Gastroesophageal sphincter (tissue), 4 donors: ENCODE measurements at regions not wholly inside any gene's neighbourhood (a gene's known extent, or its start where the extent isn't known, plus 50 kb on each side); places are given as distances from the start of the nearest gene placed in this dataset.

ENCODE experiments used
- ATAC-seq: fragments of 150-250 bp; one replicate; pipeline ENCODE4 v1.9.1; 2016; ENCODE audit warnings: mild to moderate bottlenecking, moderate library complexity
- H3K27ac ChIP-seq, 4 donors: fragments of 200-600 bp; sonication (generic) in 3 of 4; 1 replicate in 3 of 4; 2 replicates in 1 of 4; pipeline ENCODE4 v1.5.1; 2016 to 2019
- H3K27me3 ChIP-seq: fragments of 200-600 bp; sonication (generic); one replicate; pipeline ENCODE4 v1.5.1; 2019
- H3K36me3 ChIP-seq, 2 donors: fragments of 200-600 bp; sonication (generic); one replicate each; pipeline ENCODE4 v1.5.1; 2019; ENCODE audit warnings: control low read depth in 1 of 2
- H3K4me1 ChIP-seq, 3 donors: fragments of 200-600 bp; sonication (generic); 1 replicate in 2 of 3; 2 replicates in 1 of 3; pipeline ENCODE4 v1.5.1; 2016 to 2019; ENCODE audit warnings: control low read depth in 2 of 3
- H3K4me3 ChIP-seq, 2 donors: fragments of 200-600 bp; sonication (generic); one replicate each; pipeline ENCODE4 v1.5.1; 2019; ENCODE audit warnings: mild to moderate bottlenecking in 1 of 2, moderate library complexity in 1 of 2
- H3K9me3 ChIP-seq, 3 donors: fragments of 200-600 bp; sonication (generic); one replicate each; pipeline ENCODE4 v1.5.1; 2017 to 2019; ENCODE audit warnings: control low read depth in 2 of 3
- CTCF ChIP-seq, 4 experiments: fragments of 200-600 bp in 2 of 4; fragments of 450-650 bp in 2 of 4; sonication (generic) in 1 of 4; IDR thresholded peaks; one replicate each; pipeline ENCODE4 v1.5.1; 2017 to 2019; ENCODE audit warnings: antibody characterized with exemption in 4 of 4, mild to moderate bottlenecking in 2 of 4, moderate library complexity in 2 of 4
- EP300 ChIP-seq: sonication (generic); formaldehyde crosslinking; IDR thresholded peaks from one replicate; pipeline ENCODE4 v1.6.1; 2017; ENCODE audit warnings: antibody characterized with exemption, mild to moderate bottlenecking
- POLR2A ChIP-seq, 2 donors: fragments of 450-650 bp; IDR thresholded peaks; one replicate each; pipeline ENCODE4 v1.6.1; 2017; ENCODE audit warnings: antibody characterized with exemption in 2 of 2, mild to moderate bottlenecking in 2 of 2, moderate library complexity in 1 of 2
- POLR2AphosphoS5 ChIP-seq: sonication (generic); formaldehyde crosslinking; IDR thresholded peaks from one replicate; pipeline ENCODE4 v1.6.1; 2017; ENCODE audit warnings: antibody characterized with exemption
- WGBS, 2 donors: methylation state at CpG; one replicate each; pipeline ENCODE4 v1.1.5; 2018; ENCODE audit warnings: low coverage in 1 of 2; 5-methylcytosine and 5-hydroxymethylcytosine counted together

GRCh38 chr10:52627279-52627678 is 145.3 kb downstream of the MBL2 start:
- no peaks in the 10 kb centered on the region for H3K4me1 ChIP-seq
- H3K27ac ChIP-seq = no peak overlapping the region
- no peaks in the 10 kb centered on the region for H3K27me3 ChIP-seq
- H3K9me3 ChIP-seq = no peaks in the 10 kb centered on the region
- no peak overlapping the region for H3K4me3 ChIP-seq
- ATAC-seq = no peak
- no peaks in the 10 kb centered on the region for H3K36me3 ChIP-seq
- TF ChIP-seq EP300 (no peak), POLR2A (IDR thresholded peaks at IDR 0.05) (no peak), CTCF (IDR thresholded peaks at IDR 0.05) (no peak), POLR2AphosphoS5 (no peak)

GRCh38 chr10:52631146-52631545 is 141.4 kb downstream of the MBL2 start:
- 42 to 50% methylated on average over 2 of the region's 2 CpGs for WGBS, 2 donors

GRCh38 chr10:52631648-52632047 is 140.9 kb downstream of the MBL2 start:
- no peaks in the 10 kb centered on the region for H3K27me3 ChIP-seq
- H3K4me3 ChIP-seq = no peak overlapping the region
- H3K4me1 ChIP-seq = no peaks in the 10 kb centered on the region
- no peak for ATAC-seq
- H3K9me3 ChIP-seq = no peaks in the 10 kb centered on the region
- TF ChIP-seq EP300 (no peak), POLR2AphosphoS5 (no peak), CTCF (IDR thresholded peaks at IDR 0.05) (no peak), POLR2A (IDR thresholded peaks at IDR 0.05) (no peak)
- H3K36me3 ChIP-seq = no peaks in the 10 kb centered on the region
- H3K27ac ChIP-seq = no peak overlapping the region

More at GRCh38 chr10:52631146-52631545, 141.4 kb downstream of the MBL2 start:
- no peak overlapping the region for H3K4me3 ChIP-seq
- ATAC-seq = no peak
- no peaks in the 10 kb centered on the region for H3K27me3 ChIP-seq
- H3K36me3 ChIP-seq = no peaks in the 10 kb centered on the region
- no peak overlapping the region for H3K27ac ChIP-seq
- no peaks in the 10 kb centered on the region for H3K9me3 ChIP-seq
- H3K4me1 ChIP-seq = no peaks in the 10 kb centered on the region
- TF ChIP-seq EP300 (no peak), CTCF (IDR thresholded peaks at IDR 0.05) (no peak), POLR2A (IDR thresholded peaks at IDR 0.05) (no peak), POLR2AphosphoS5 (no peak)

DNA sequence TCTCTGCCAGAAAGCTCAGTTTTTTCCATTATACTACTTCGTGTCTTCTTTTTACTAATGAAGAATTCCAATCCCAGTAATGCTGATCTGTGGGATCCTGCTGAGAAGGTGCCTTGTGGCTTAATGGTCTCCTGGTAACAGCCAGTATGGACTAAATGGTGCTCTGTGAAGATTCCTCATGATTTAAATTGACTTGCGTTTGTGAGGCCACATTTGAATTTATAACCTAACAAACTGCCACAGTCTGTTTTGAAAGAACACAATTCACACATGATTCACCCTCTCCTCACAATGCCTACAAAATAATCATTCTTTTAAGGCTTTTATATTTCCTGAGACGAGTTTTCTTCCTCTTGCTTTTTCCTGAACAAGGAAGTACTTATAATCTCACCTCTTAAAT is 140.0 kb downstream of the MBL2 start:
- no peaks in the 10 kb centered on the region for H3K9me3 ChIP-seq
- TF ChIP-seq POLR2AphosphoS5 = no peak
- no peak for TF ChIP-seq EP300
- no peak for TF ChIP-seq POLR2A (IDR thresholded peaks at IDR 0.05)
- TF ChIP-seq CTCF (IDR thresholded peaks at IDR 0.05) = no peak
- H3K27ac ChIP-seq = no peak overlapping the region
- WGBS, 2 donors = 12 to 29% methylated on average over 3 of the region's 3 CpGs
- H3K4me3 ChIP-seq = no peak overlapping the region
- H3K36me3 ChIP-seq = no peaks in the 10 kb centered on the region
- ATAC-seq = no peak
- H3K27me3 ChIP-seq = no peaks in the 10 kb centered on the region
- no peaks in the 10 kb centered on the region for H3K4me1 ChIP-seq

DNA sequence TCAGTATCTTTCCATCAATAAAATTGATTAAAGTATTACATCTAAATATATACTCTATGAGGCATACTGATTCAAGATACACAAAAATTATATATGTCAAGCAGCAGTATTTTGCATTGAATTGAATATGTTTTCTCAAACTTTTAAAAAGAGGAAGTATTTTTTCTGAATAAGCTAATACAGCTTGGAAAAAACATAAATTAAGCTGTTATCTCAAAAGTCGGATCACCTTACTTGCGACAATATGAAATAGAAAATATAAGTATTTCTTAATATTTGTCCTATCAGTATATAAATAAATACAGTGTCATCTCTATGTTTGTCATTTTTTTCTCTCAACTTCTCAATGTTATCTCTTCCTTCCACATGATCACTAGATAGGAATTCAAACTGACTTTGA is 139.3 kb downstream of the MBL2 start:
- no peak overlapping the region for H3K27ac ChIP-seq
- no peaks in the 10 kb centered on the region for H3K4me1 ChIP-seq
- no peak for TF ChIP-seq CTCF (IDR thresholded peaks at IDR 0.05)
- H3K9me3 ChIP-seq = no peaks in the 10 kb centered on the region
- H3K36me3 ChIP-seq = no peaks in the 10 kb centered on the region
- no peak for ATAC-seq
- WGBS, 2 donors = 75 to 76% methylated on average over 2 of the region's 2 CpGs
- H3K27me3 ChIP-seq = no peaks in the 10 kb centered on the region
- no peak overlapping the region for H3K4me3 ChIP-seq
